Colonic mucosa (tissue), 4 donors: ENCODE measurements at regions not wholly inside any gene's neighbourhood (a gene's known extent, or its start where the extent isn't known, plus 50 kb on each side); places are given as distances from the start of the nearest gene placed in this dataset.

Source experiments
- DNase-seq: peaks from one replicate; pipeline ENCODE4 v3.0.0-alpha.2; 2020
- H3K27ac ChIP-seq: fragments of 200-600 bp; one replicate; pipeline ENCODE4 v1.8.0; 2021
- H3K27me3 ChIP-seq: fragments of 200-600 bp; one replicate; pipeline ENCODE4 v1.8.0; 2021
- H3K36me3 ChIP-seq: fragments of 200-600 bp; one replicate; pipeline ENCODE4 v1.8.0; 2021
- H3K4me1 ChIP-seq: fragments of 200-600 bp; one replicate; pipeline ENCODE4 v1.8.0; 2021; ENCODE audit warnings: mild to moderate bottlenecking
- H3K4me3 ChIP-seq: fragments of 200-600 bp; one replicate; pipeline ENCODE4 v1.8.0; 2021
- H3K9ac ChIP-seq, 2 donors: one replicate each; pipeline ENCODE4 v1.7.0; 2013; ENCODE audit warnings: control low read depth in 2 of 2, low read depth in 2 of 2, low read length in 2 of 2
- H3K9me3 ChIP-seq: fragments of 200-600 bp; one replicate; pipeline ENCODE4 v1.8.0; 2021
- intact Hi-C: fragments of 100-400 bp; cut with DNase I; formaldehyde crosslinking; loops from one replicate; pipeline ENCODE4 v1.14.1; 2022
- TF ChIP-seq, protein P1 (sequence below): fragments of 200-600 bp; IDR thresholded peaks from one replicate; pipeline ENCODE4 v1.8.0; 2022; ENCODE audit warnings: antibody characterized with exemption, mild to moderate bottlenecking
- donor health status: healthy.
- donor health status: DM: no; HTN: no; CAD: no.
- donor health status: DM: no; HTN: no; CAD: no.

DNA sequence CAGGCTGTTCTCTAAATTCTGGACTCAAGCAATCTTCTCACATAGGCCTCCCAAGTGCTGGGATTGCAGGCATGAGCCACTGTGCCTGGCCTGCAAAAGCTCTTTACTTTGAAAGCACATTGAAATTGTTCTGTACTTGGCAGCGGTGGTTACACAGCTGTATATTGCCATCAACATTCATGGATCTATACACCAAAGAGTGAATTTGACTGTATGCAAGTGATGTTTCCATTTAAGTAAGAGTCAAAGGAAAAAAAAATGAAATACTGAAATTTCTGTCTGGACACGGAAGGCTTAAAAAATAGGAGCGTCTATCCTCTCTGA, 450.6 kb upstream of the PSMD7 start:
- DNase-seq: no peak
- TF ChIP-seq, protein P1, sequence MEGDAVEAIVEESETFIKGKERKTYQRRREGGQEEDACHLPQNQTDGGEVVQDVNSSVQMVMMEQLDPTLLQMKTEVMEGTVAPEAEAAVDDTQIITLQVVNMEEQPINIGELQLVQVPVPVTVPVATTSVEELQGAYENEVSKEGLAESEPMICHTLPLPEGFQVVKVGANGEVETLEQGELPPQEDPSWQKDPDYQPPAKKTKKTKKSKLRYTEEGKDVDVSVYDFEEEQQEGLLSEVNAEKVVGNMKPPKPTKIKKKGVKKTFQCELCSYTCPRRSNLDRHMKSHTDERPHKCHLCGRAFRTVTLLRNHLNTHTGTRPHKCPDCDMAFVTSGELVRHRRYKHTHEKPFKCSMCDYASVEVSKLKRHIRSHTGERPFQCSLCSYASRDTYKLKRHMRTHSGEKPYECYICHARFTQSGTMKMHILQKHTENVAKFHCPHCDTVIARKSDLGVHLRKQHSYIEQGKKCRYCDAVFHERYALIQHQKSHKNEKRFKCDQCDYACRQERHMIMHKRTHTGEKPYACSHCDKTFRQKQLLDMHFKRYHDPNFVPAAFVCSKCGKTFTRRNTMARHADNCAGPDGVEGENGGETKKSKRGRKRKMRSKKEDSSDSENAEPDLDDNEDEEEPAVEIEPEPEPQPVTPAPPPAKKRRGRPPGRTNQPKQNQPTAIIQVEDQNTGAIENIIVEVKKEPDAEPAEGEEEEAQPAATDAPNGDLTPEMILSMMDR: no peak
- intact Hi-C loops: no loop called here

DNA sequence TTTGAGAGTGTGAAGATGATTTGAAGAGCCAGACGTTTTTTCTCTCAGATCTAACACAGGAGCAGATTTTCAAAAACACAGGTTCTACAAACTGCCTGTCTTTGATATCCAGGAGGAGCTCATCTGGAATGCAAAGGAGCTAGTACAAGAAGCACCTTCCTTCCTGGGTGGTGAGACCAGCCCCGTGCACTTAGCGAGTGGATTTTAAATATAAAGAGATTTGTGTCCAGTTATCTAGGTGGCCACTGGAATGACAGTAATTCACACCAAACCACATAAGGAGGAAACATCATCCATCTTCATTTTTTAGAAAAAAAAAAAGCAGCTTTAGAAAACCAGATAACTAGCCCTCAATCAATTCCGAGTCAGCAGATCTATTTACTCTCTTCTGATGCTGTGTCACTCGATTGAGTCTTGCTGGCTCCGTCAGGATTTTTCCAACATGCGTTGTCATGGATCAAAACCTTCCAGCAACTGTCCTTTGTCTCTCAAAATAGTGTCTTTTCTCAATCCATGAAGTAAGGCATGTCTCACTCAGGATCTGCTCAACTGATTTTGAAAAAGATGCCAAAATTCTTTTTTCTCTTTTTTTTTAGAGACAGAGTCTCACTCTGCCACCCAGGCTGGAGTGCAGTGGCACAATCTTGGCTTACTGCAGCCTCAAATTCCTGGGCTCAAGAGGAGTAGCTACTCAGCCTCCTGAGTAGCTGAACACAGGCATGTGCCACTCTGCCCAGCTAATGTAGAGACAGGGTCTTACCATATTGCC, 451.2 kb upstream of the PSMD7 start:
- Histone ChIP-seq H3K9ac (no peak overlapping the region), H3K36me3 (no peaks in the 10 kb centered on the region), H3K4me3 (no peak overlapping the region), H3K27ac (no peak overlapping the region), H3K27me3 (no peaks in the 10 kb centered on the region), H3K4me1 (no peaks in the 10 kb centered on the region), H3K9me3 (no peaks in the 10 kb centered on the region)
- no peak for DNase-seq
- intact Hi-C loops: no loop called here
- TF ChIP-seq, protein P1: no peak

More for the DNA sequence above, 450.6 kb upstream of the PSMD7 start:
- H3K9me3 ChIP-seq: no peaks in the 10 kb centered on the region
- H3K27ac ChIP-seq: no peak overlapping the region
- no peaks in the 10 kb centered on the region for H3K4me1 ChIP-seq
- no peaks in the 10 kb centered on the region for H3K36me3 ChIP-seq
- H3K4me3 ChIP-seq: no peak overlapping the region
- H3K9ac ChIP-seq: no peak overlapping the region
- H3K27me3 ChIP-seq: no peaks in the 10 kb centered on the region

GRCh38 chr16:73840728-73841127, 455.9 kb upstream of the PSMD7 start:
- TF ChIP-seq, protein P1: no peak
- H3K9me3 ChIP-seq: no peaks in the 10 kb centered on the region
- H3K4me1 ChIP-seq: no peaks in the 10 kb centered on the region
- H3K27me3 ChIP-seq: no peaks in the 10 kb centered on the region
- no peak for DNase-seq
- no peak overlapping the region for H3K9ac ChIP-seq
- H3K27ac ChIP-seq: no peak overlapping the region
- H3K4me3 ChIP-seq: no peak overlapping the region
- no peaks in the 10 kb centered on the region for H3K36me3 ChIP-seq
- intact Hi-C loops: no loop called here

GRCh38 chr16:73831220-73831619, 465.4 kb upstream of the PSMD7 start:
- Histone ChIP-seq H3K9me3 (no peaks in the 10 kb centered on the region), H3K27me3 (no peaks in the 10 kb centered on the region), H3K36me3 (no peaks in the 10 kb centered on the region), H3K4me3 (no peak overlapping the region), H3K9ac (no peak overlapping the region), H3K4me1 (no peaks in the 10 kb centered on the region), H3K27ac (no peak overlapping the region)
- TF ChIP-seq, protein P1: no peak
- intact Hi-C loops: no loop called here
- no peak for DNase-seq

DNA sequence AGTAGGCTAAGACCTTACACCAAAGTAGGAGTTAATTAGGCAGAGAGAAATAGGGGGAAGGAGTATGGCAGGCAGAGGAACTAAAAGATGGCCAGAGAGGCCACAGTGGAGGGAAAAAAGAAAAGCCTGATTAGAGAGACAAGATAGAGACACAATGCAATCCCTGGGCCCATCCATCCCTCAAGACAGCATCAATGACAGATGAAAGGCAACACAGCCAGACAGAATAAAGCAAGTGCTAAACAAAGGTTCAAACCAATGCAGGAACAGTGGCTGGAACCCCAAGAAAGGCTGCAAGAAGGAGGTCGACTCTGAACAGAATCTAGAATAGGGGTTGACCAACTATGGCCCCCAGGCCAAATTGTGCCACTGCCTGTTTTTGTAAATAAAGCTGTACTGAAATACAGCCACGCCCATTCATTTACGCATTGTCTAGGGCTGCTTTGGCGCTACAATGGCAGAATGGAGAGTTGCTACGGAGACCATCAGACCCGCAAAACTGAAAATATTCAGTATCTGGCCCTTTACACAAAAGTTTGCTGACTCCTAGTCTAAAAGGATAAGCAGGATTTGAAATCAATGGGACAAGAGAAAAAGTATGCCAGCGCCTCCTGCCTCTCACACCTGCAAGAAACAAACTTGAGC, 473.3 kb upstream of the PSMD7 start:
- no peaks in the 10 kb centered on the region for H3K36me3 ChIP-seq

More for the DNA sequence above, 473.3 kb upstream of the PSMD7 start:
- DNase-seq: no peak
- Histone ChIP-seq H3K9me3 (no peaks in the 10 kb centered on the region), H3K4me1 (no peaks in the 10 kb centered on the region), H3K9ac (no peak overlapping the region), H3K27me3 (no peaks in the 10 kb centered on the region), H3K27ac (no peak overlapping the region), H3K4me3 (no peak overlapping the region)
- intact Hi-C loops: no loop called here
- TF ChIP-seq, protein P1: no peak
